Left lung (tissue), 4 donors: ENCODE measurements at regions not wholly inside any gene's neighbourhood (a gene's known extent, or its start where the extent isn't known, plus 50 kb on each side); places are given as distances from the start of the nearest gene placed in this dataset.

Experiments used
- ATAC-seq: fragments of 200-7000 bp; cut with Tn5 transposase; one replicate; pipeline ENCODE4 v1.9.1; 2020; ENCODE audit warnings: moderate library complexity
- DNase-seq, 4 donors: peaks; one replicate each; pipeline ENCODE4 v3.0.0-alpha.2; 2013 to 2020
- H3K27ac ChIP-seq, 2 donors: fragments of 200-600 bp; sonication (generic) in 1 of 2; one replicate each; pipeline versions ENCODE4 v1.5.0 to v1.8.0; 2020 to 2021
- H3K27me3 ChIP-seq, 2 donors: fragments of 200-600 bp; sonication (generic) in 1 of 2; one replicate each; pipeline versions ENCODE4 v1.5.0 to v1.8.0; 2020 to 2021
- H3K36me3 ChIP-seq, 2 donors: fragments of 200-600 bp; sonication (generic) in 1 of 2; one replicate each; pipeline versions ENCODE4 v1.5.0 to v1.8.0; 2020 to 2021
- H3K4me1 ChIP-seq, 2 donors: fragments of 200-600 bp; one replicate each; pipeline ENCODE4 v1.8.0; 2021
- H3K4me3 ChIP-seq, 2 donors: fragments of 200-600 bp; sonication (generic) in 1 of 2; one replicate each; pipeline versions ENCODE4 v1.5.0 to v1.8.0; 2020 to 2021; ENCODE audit warnings: mild to moderate bottlenecking in 1 of 2
- H3K9me3 ChIP-seq, 2 donors: fragments of 200-600 bp; sonication (generic) in 1 of 2; one replicate each; pipeline versions ENCODE4 v1.5.0 to v1.8.0; 2020 to 2021
- CTCF ChIP-seq, 2 donors: fragments of 200-600 bp; sonication (generic) in 1 of 2; IDR thresholded peaks; one replicate each; pipeline versions ENCODE4 v1.5.0 to v1.8.0; 2021; ENCODE audit warnings: antibody characterized with exemption in 2 of 2
- intact Hi-C, 2 donors: fragments of 100-400 bp; cut with DNase I; formaldehyde crosslinking; loops; one replicate each; pipeline versions ENCODE4 v1.11.2 to v1.14.2; 2022
- donor health status: DM: no; HTN: yes; CAD: no.
- donor health status: DM: no; HTN: no; CAD: no.

GRCh38 chr6:137749696-137750211 is 117.3 kb upstream of the TNFAIP3 start:
- ATAC-seq: no peak

GRCh38 chr6:137750297-137750696 is 116.8 kb upstream of the TNFAIP3 start:
- Histone ChIP-seq H3K4me3 (no peak overlapping the region), H3K4me1 (peaks cover 0 to 19% of the 10 kb centered on the region in 2 donors), H3K9me3 (no peaks in the 10 kb centered on the region), H3K36me3 (no peaks in the 10 kb centered on the region), H3K27me3 (no peaks in the 10 kb centered on the region), H3K27ac (no peak overlapping the region)
- TF ChIP-seq CTCF (IDR thresholded peaks at IDR 0.05): no peak
- no peak for DNase-seq
- no peak for ATAC-seq
- intact Hi-C loops: no loop called here

More at GRCh38 chr6:137749696-137750211, 117.3 kb upstream of the TNFAIP3 start:
- intact Hi-C loops: no loop called here
- Histone ChIP-seq H3K27me3 (no peaks in the 10 kb centered on the region), H3K36me3 (no peaks in the 10 kb centered on the region), H3K4me1 (peaks cover 0 to 13% of the 10 kb centered on the region in 2 donors), H3K27ac (no peak overlapping the region), H3K9me3 (no peaks in the 10 kb centered on the region), H3K4me3 (no peak overlapping the region)
- DNase-seq: peak in 1 of 4 donors; percentile 28
- no peak for TF ChIP-seq CTCF (IDR thresholded peaks at IDR 0.05)

GRCh38 chr6:137751768-137752560 is 115.1 kb upstream of the TNFAIP3 start:
- H3K4me1 ChIP-seq: peaks cover 0 to 21% of the 10 kb centered on the region in 2 donors
- no peaks in the 10 kb centered on the region for H3K27me3 ChIP-seq
- ATAC-seq: no peak
- H3K9me3 ChIP-seq: no peaks in the 10 kb centered on the region
- no peak overlapping the region for H3K27ac ChIP-seq
- no peak for TF ChIP-seq CTCF (IDR thresholded peaks at IDR 0.05)
- intact Hi-C loops: no loop called here
- no peaks in the 10 kb centered on the region for H3K36me3 ChIP-seq
- H3K4me3 ChIP-seq: no peak overlapping the region
- no peak for DNase-seq

GRCh38 chr6:137754366-137754765 is 112.7 kb upstream of the TNFAIP3 start:
- no peak overlapping the region for H3K4me3 ChIP-seq
- H3K4me1 ChIP-seq: peaks cover 0 to 21% of the 10 kb centered on the region in 2 donors
- peak overlapping the region in 1 of 2 donors; percentile 39 for H3K27ac ChIP-seq
- ATAC-seq (no peak), DNase-seq (no peak)
- H3K36me3 ChIP-seq: no peaks in the 10 kb centered on the region
- intact Hi-C loops: no loop called here
- H3K9me3 ChIP-seq: no peaks in the 10 kb centered on the region
- TF ChIP-seq CTCF (IDR thresholded peaks at IDR 0.05): no peak
- no peaks in the 10 kb centered on the region for H3K27me3 ChIP-seq

- no peak for ATAC-seq
- peak overlapping the region in 1 of 2 donors; percentile 39 for H3K27ac ChIP-seq
- intact Hi-C loops: no loop called here
- no peaks in the 10 kb centered on the region for H3K9me3 ChIP-seq
- H3K27me3 ChIP-seq: no peaks in the 10 kb centered on the region
- no peak for DNase-seq
- peaks cover 0 to 24% of the 10 kb centered on the region in 2 donors for H3K4me1 ChIP-seq
- H3K4me3 ChIP-seq: no peak overlapping the region
- no peaks in the 10 kb centered on the region for H3K36me3 ChIP-seq
- TF ChIP-seq CTCF (IDR thresholded peaks at IDR 0.05): no peak
Measured at GRCh38 chr6:137754866-137755265, 112.2 kb upstream of the TNFAIP3 start.
